ENCODE measurements at regions not wholly inside any gene's neighbourhood (a gene's known extent, or its start where the extent isn't known, plus 50 kb on each side); places are given as distances from the start of the nearest gene placed in this dataset.
A peak's percentile ranks its signal among the peaks of the same experiment; 100 is the strongest.
"Not testable (repeated sequence)": the region's sequence is repeated elsewhere in the genome, so short reads cannot be mapped to it uniquely, and the experiment has no call there.

DNA sequence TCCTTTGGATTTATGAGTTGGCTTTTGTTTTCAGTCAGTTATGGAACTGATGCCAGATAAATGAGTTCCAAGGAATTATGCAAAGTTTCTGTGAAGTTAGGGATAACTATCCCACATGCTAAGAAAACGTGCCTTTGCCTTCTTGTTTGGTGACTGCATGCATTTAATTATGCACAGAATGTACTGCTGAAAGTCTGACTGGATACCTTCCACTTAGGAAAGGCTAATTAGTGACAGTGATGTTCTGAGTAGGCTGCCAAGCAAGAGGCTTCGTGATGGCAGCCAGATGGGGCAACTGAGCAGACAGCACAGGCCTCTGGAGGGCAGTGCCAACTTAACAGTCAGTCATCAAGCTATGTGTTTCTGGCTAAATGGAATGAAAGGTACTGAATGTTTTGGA is 289.9 kb downstream of the CD109 start:
- DNase-seq (ENCODE audit: low read depth in 2 of 3, low spot score in 2 of 3), result peak in 1 of 3 donors; percentile 1

GRCh38 chr6:73984571-73985210 is 288.7 kb downstream of the CD109 start:
- DNase-seq (ENCODE audit: low read depth in 2 of 3, low spot score in 2 of 3), result no peak

- DNase-seq (ENCODE audit: low read depth in 2 of 3, low spot score in 2 of 3), result no peak
Measured at GRCh38 chr6:73983367-73983766, 287.4 kb downstream of the CD109 start.

GRCh38 chr6:73980096-73980495 is 284.1 kb downstream of the CD109 start:
- no peak for DNase-seq (ENCODE audit: low read depth in 2 of 3, low spot score in 2 of 3)

- DNase-seq (ENCODE audit: low read depth in 2 of 3, low spot score in 2 of 3), result no peak
Measured at GRCh38 chr6:73978330-73978729, 282.3 kb downstream of the CD109 start.

DNA sequence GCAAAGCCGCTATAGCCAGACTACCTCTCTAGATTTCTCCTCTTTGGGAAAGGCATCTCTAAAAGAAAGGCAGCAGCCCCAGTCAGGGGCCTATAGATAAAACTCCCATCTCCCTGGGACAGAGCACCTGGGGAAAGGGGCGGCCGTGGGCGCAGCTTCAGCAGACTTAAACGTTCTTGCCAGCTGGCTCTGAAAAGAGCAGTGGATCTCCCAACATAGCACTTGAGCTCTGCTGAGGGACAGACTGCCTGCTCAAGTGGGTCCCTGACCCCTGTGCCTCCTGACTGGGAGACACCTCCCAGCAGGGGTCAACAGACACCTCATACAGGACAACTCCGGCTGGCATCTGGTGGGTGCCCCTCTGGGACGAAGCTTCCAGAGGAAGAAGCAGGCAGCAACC is 276.5 kb downstream of the CD109 start:
- not testable (repeated sequence) for DNase-seq (ENCODE audit: low read depth in 2 of 3, low spot score in 2 of 3)

DNA sequence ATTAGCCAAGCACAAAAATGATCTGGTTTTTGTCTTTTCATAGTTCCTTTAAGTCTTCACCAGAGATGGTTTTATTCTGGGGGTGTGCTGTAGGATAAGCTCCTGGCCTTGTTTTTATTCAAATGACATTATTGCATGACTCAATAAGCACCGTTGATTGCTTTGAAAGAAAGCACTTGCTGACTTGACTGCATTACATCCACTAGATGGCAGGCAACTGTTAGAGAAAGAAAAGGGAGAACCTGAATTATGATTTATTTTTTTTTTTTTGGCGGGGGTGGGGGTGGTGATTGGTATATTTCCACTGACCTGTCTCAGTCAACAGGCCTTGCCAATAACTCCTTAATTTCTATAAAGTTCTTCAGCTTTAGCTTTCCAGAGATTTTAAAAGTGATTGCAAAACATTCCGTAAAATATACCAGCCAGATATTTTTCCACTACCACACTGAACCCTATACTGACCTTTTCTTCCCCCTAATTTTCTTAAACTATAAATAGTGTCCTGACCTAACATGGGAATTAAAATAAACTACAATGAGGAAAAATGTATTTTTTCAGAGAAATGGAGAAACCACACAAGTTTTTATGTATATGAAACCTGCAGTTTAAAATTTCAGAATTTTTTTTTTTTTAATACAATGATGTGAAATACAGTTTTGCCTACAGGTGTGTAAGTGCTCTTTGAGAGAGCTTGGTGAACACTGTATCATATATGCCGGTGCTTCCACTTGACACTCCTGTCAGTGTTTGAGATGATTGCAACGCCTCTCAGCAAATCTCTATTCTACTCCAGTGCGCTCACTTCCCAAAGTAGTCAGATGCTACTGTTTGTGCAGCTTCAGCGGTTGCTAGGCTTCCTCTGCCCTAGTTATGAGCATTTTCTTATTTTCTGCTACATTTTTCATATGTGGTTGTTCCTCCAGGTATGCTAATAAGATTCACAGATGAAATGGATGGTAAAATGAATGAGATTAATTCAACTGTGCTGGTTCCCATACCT is 274.3 kb downstream of the CD109 start:
- peak in 2 of 3 donors; percentile 21 to 55 for DNase-seq (ENCODE audit: low read depth in 2 of 3, low spot score in 2 of 3)

GRCh38 chr6:73968221-73968757 is 272.3 kb downstream of the CD109 start:
- DNase-seq (ENCODE audit: low read depth in 2 of 3, low spot score in 2 of 3), result no peak

GRCh38 chr6:73965539-73966029 is 269.6 kb downstream of the CD109 start:
- DNase-seq (ENCODE audit: low read depth in 2 of 3, low spot score in 2 of 3), result no peak

DNA sequence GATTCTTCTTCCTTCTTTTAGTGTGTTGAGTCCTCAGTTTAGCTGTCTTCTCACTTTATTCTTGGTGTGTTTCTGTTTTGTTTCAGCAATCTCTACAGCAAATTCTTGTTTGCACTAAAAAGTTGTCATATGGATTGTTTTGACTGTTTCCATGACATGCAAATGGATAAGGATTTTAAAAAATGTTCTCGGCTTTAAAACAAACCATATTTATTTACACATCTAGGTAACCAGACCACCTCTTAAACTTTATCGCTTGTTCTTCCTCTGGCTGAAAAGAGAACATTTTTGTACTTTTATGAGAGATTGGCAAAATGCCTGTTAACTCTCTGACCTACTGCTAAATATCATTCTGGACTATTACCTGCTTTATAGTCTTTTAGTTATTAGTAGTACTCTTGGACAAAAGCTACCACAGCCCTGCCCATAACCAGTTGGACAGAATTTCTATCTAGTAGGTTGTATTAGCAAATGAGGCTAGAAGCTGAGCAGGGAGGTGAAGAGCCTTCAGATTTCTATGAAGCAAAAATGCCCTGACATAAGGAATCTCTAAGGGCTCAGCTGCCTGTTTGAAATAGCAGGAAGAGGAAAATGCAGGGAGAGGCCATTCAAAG is 268.3 kb downstream of the CD109 start:
- DNase-seq (ENCODE audit: low read depth in 2 of 3, low spot score in 2 of 3), result no peak

- no peak for DNase-seq (ENCODE audit: low read depth in 2 of 3, low spot score in 2 of 3)
Measured at GRCh38 chr6:73962884-73963283, 266.9 kb downstream of the CD109 start.

GRCh38 chr6:73956305-73956704 is 260.3 kb downstream of the CD109 start:
- DNase-seq (ENCODE audit: low read depth in 2 of 3, low spot score in 2 of 3), result no peak

GRCh38 chr6:73955800-73956199 is 259.8 kb downstream of the CD109 start:
- no peak for DNase-seq (ENCODE audit: low read depth in 2 of 3, low spot score in 2 of 3)

DNA sequence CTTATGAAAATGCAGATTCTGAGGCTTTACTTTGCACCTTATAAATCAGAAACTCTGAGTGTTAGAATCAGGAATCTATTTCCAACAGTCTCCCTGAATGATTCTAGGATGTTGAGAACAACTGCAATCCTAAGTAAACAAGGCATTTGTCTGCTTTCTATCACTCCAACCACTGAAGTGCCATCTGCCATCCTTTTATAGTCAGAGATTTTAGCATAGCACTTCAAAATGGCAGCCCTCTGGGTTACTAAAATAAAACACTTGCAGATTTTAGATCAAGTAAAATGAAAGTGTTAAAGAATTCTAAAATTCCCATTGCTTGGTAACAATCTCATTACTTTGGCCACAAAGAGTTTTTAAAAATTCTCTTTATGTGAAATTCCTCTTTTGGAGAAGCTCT is 258.9 kb downstream of the CD109 start:
- DNase-seq (ENCODE audit: low read depth in 2 of 3, low spot score in 2 of 3), result no peak

GRCh38 chr6:73951183-73951582 is 255.2 kb downstream of the CD109 start:
- no peak for DNase-seq (ENCODE audit: low read depth in 2 of 3, low spot score in 2 of 3)

DNA sequence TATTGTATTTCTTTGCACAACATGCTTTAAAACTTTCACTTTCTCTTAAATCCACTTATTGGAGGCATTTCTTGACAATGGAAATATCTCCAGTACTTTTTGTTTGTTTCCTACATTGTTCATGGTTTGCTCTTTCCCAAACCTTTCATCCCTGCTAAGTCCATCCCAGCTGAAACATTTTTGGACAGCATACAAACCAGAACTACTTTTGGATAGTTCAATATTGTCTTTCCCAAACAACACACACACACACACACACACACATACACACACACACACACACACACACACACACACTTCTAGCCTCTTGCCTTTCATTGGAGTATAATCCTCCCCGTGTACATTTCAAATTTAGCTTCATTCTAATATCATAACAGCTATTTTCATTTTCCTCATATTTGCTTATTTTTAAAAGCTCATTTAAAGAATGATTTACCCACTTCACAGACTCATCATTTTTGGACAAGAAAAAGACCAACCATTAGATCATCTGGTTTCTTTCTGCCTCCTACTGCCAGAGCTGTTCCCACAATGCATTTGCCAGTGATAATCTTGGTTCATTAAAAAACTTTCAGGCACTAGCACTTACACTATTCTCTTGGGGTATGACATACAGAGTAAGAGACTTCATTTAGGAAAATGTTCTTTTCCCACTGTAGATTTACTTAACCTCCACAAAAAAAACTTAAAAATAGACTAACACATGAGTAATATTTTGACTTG is 248.1 kb downstream of the CD109 start:
- DNase-seq (ENCODE audit: low read depth in 2 of 3, low spot score in 2 of 3), result no peak

DNA sequence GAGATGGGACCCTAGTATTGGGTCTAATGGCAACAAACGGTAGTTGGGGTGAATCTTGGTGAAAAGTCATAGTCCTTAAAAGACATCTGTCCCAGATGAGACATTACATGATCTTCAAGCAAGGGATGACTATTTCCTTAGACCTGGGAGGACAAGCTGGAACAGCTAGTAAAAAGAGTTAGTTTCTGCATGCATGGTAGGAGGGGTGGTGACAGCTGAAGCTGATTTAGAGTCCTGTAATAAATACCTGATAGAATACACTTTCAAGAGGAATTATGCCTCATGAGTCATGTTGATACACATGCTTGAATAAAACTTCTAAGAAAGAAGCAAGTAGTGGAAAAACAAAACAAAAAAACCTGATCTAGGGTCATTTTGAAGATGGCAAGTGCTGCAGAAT is 247.4 kb downstream of the CD109 start:
- DNase-seq (ENCODE audit: low read depth in 2 of 3, low spot score in 2 of 3), result no peak

GRCh38 chr6:73942592-73943186 is 246.7 kb downstream of the CD109 start:
- no peak for DNase-seq (ENCODE audit: low read depth in 2 of 3, low spot score in 2 of 3)

- DNase-seq (ENCODE audit: low read depth in 2 of 3, low spot score in 2 of 3), result no peak
Measured at GRCh38 chr6:73941892-73942291, 245.9 kb downstream of the CD109 start.

- no peak for DNase-seq (ENCODE audit: low read depth in 2 of 3, low spot score in 2 of 3)
Measured at GRCh38 chr6:73937805-73938204, 241.8 kb downstream of the CD109 start.

All from hematopoietic multipotent progenitor cell (in vitro differentiated cells).